DND-41 (cell line): ENCODE measurements at regions not wholly inside any gene's neighbourhood (a gene's known extent, or its start where the extent isn't known, plus 50 kb on each side); places are given as distances from the start of the nearest gene placed in this dataset.

Source experiments
- ATAC-seq: fragments of 200-7000 bp; cut with Tn5 transposase; 3 replicates; pipeline ENCODE4 v1.9.1; 2021; ENCODE audit warnings: low read depth; ENCODE audit not compliant: insufficient read depth
- DNase-seq: peaks from one replicate; pipeline ENCODE4 v3.0.0-alpha.2; 2020
- H2AFZ ChIP-seq: 2 replicates; pipeline ENCODE4 v1.6.0; 2012; ENCODE audit warnings: low read depth, low read length
- H3K27ac ChIP-seq: 2 replicates; pipeline ENCODE4 v1.5.1; 2012; ENCODE audit warnings: low read length, inconsistent platforms
- H3K27me3 ChIP-seq: fragments of 200-600 bp; sonication (generic); 2 replicates; pipeline ENCODE4 v1.6.0; 2012; ENCODE audit warnings: low read length, mild to moderate bottlenecking, inconsistent platforms; ENCODE audit not compliant: insufficient read depth, poor library complexity
- H3K36me3 ChIP-seq: 2 replicates; pipeline ENCODE4 v1.5.1; 2012; ENCODE audit warnings: low read length, inconsistent platforms; ENCODE audit not compliant: insufficient read depth
- H3K4me1 ChIP-seq: 2 replicates; pipeline ENCODE4 v1.5.1; 2012; ENCODE audit warnings: mild to moderate bottlenecking, low read length; ENCODE audit not compliant: insufficient read depth
- H3K4me2 ChIP-seq: 2 replicates; pipeline ENCODE4 v1.6.0; 2012; ENCODE audit warnings: mild to moderate bottlenecking, moderate library complexity, low read length, inconsistent platforms; ENCODE audit not compliant: insufficient read depth
- H3K4me3 ChIP-seq, 2 experiments: fragments of 200-600 bp in 1 of 2; shearing (Covaris generic) in 1 of 2; 2 replicates each; pipeline ENCODE4 v1.5.1; 2012 to 2016; ENCODE audit warnings: inconsistent platforms in 2 of 2, low read length in 2 of 2, mild to moderate bottlenecking in 2 of 2, low read depth in 1 of 2, moderate library complexity in 1 of 2
- H3K79me2 ChIP-seq: 2 replicates; pipeline ENCODE4 v1.6.0; 2012; ENCODE audit warnings: low read length, inconsistent platforms; ENCODE audit not compliant: insufficient read depth
- H3K9ac ChIP-seq: 2 replicates; pipeline ENCODE4 v1.6.0; 2012; ENCODE audit warnings: low read depth, mild to moderate bottlenecking, inconsistent platforms, low read length, moderate library complexity
- H3K9me3 ChIP-seq: 2 replicates; pipeline ENCODE4 v1.5.1; 2012; ENCODE audit warnings: low read length, moderate library complexity, mild to moderate bottlenecking, inconsistent platforms; ENCODE audit not compliant: insufficient read depth, severe bottlenecking
- H4K20me1 ChIP-seq: 2 replicates; pipeline ENCODE4 v1.6.0; 2012; ENCODE audit warnings: low read length; ENCODE audit not compliant: insufficient read depth
- CTCF ChIP-seq: IDR thresholded peaks from 2 replicates; pipeline ENCODE4 v1.5.1; 2012; ENCODE audit warnings: borderline replicate concordance, low read length, moderate library complexity, mild to moderate bottlenecking; ENCODE audit not compliant: poor library complexity, severe bottlenecking; ENCODE audit errors: extremely low read depth
- EZH2 ChIP-seq: IDR thresholded peaks from 3 replicates; pipeline ENCODE4 v1.6.1; 2012; ENCODE audit warnings: borderline replicate concordance, low read depth, mild to moderate bottlenecking, moderate library complexity, low read length, inconsistent platforms; ENCODE audit not compliant: severe bottlenecking

- TF ChIP-seq EZH2 (no peak), CTCF (no peak)
- peak; percentile 30 for ATAC-seq
- Histone ChIP-seq H3K9me3 (peaks cover 5% of the 10 kb centered on the region), H3K4me1 (peaks cover 82% of the 10 kb centered on the region), H3K9ac (peak overlapping the region; percentile 1; the same call in 1 of the 2 replicates), H3K27ac (peak overlapping the region; percentile 73), H3K36me3 (no peaks in the 10 kb centered on the region), H3K4me3 (no peak overlapping the region), H3K79me2 (no peaks in the 10 kb centered on the region), H2AFZ (peak overlapping the region; percentile 55), H3K4me2 (peak overlapping the region; percentile 8), H4K20me1 (no peaks in the 10 kb centered on the region), H3K27me3 (no peaks in the 10 kb centered on the region)
- peak; percentile 69 for DNase-seq
These were observed 50.6 kb upstream of the MRPS6 start for GRCh38 chr21:34022627-34023335.

- Histone ChIP-seq H3K27me3 (no peaks in the 10 kb centered on the region), H2AFZ (no peak overlapping the region), H3K27ac (peak overlapping the region; percentile 98), H3K9ac (no peak overlapping the region), H3K9me3 (peaks cover 5% of the 10 kb centered on the region), H3K4me2 (no peak overlapping the region), H4K20me1 (no peaks in the 10 kb centered on the region), H3K4me3 (no peak overlapping the region), H3K36me3 (no peaks in the 10 kb centered on the region), H3K4me1 (peaks cover 93% of the 10 kb centered on the region), H3K79me2 (no peaks in the 10 kb centered on the region)
- DNase-seq (no peak), ATAC-seq (no peak)
- TF ChIP-seq EZH2, result no peak
- TF ChIP-seq CTCF, result no peak
These were observed 51.7 kb upstream of the MRPS6 start for GRCh38 chr21:34021726-34022125.

- Histone ChIP-seq H3K36me3 (no peaks in the 10 kb centered on the region), H3K27ac (peak overlapping the region; percentile 98), H3K4me3 (no peak overlapping the region), H3K9ac (peak overlapping the region; percentile 52), H4K20me1 (no peaks in the 10 kb centered on the region), H2AFZ (no peak overlapping the region), H3K27me3 (no peaks in the 10 kb centered on the region), H3K79me2 (no peaks in the 10 kb centered on the region), H3K4me2 (peak overlapping the region; percentile 63), H3K9me3 (peaks cover 5% of the 10 kb centered on the region), H3K4me1 (peaks cover 93% of the 10 kb centered on the region)
- no peak for ATAC-seq
- TF ChIP-seq CTCF (no peak), EZH2 (no peak)
- no peak for DNase-seq
These were observed 52.3 kb upstream of the MRPS6 start for GRCh38 chr21:34020983-34021553.
